ENCODE measurements at regions not wholly inside any gene's neighbourhood (a gene's known extent, or its start where the extent isn't known, plus 50 kb on each side); places are given as distances from the start of the nearest gene placed in this dataset.
A peak's percentile ranks its signal among the peaks of the same experiment; 100 is the strongest.
"Not testable (repeated sequence)": the region's sequence is repeated elsewhere in the genome, so short reads cannot be mapped to it uniquely, and the experiment has no call there.

DNA sequence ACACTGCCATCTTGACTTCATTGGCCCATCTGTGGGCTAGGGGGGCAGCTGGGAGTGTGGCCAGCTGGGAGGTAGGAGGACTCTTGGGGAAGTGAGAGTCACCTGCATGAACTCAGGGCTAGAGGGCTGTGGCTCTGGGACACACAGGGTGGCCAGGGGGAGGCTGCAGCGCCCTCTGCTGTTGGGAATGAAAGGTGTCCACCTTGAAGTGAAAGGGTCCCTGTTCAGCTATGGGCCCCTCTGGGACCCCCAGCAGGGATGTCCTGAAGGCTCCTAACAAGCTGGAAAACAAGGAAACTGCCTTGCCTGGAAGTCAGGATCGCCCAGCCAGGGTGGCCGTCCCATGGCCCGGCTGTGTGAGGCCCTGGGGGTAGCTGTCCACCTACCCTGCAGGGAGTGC lies 507.8 kb downstream of the FOXD4L4 start:
- DNase-seq; intact Hi-C loops (cut with DNase I); H3K27ac ChIP-seq; H3K9me3 ChIP-seq; H3K4me3 ChIP-seq; H3K4me1 ChIP-seq; ATAC-seq; H3K36me3 ChIP-seq; H3K27me3 ChIP-seq: not testable (repeated sequence)
- 100% methylated on average over 1 of the region's 4 CpGs; no CpG with 5 or more reads in 1 of the 2 donors for WGBS, 2 donors
- TF ChIP-seq, protein P1, sequence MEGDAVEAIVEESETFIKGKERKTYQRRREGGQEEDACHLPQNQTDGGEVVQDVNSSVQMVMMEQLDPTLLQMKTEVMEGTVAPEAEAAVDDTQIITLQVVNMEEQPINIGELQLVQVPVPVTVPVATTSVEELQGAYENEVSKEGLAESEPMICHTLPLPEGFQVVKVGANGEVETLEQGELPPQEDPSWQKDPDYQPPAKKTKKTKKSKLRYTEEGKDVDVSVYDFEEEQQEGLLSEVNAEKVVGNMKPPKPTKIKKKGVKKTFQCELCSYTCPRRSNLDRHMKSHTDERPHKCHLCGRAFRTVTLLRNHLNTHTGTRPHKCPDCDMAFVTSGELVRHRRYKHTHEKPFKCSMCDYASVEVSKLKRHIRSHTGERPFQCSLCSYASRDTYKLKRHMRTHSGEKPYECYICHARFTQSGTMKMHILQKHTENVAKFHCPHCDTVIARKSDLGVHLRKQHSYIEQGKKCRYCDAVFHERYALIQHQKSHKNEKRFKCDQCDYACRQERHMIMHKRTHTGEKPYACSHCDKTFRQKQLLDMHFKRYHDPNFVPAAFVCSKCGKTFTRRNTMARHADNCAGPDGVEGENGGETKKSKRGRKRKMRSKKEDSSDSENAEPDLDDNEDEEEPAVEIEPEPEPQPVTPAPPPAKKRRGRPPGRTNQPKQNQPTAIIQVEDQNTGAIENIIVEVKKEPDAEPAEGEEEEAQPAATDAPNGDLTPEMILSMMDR (IDR thresholded peaks at IDR 0.05): peak in 1 of 9 donors; percentile 6

DNA sequence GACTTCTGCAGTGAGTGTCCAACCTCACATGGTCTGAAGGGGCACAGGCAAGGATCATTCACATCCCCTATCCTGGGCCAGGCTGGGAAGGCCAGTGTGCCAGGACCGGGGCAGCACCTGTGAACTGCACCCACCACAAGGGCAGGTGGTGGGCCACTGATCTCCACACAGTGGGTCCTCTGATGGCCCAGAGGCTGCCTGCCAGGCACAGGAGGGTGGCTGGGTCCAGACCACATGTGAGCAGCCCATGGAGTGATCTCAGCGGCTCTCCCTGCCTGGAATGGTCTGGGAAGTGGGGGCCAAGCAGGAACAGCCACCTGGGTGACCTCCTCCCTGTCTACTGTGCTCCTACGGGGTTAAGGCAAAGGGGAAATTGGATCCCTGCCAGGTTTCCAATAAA lies 508.5 kb downstream of the FOXD4L4 start:
- H3K4me1 ChIP-seq; H3K9me3 ChIP-seq; H3K36me3 ChIP-seq; H3K27me3 ChIP-seq; H3K4me3 ChIP-seq; ATAC-seq; intact Hi-C loops (cut with DNase I); DNase-seq; H3K27ac ChIP-seq: not testable (repeated sequence)
- WGBS, 2 donors: 0 to 75% methylated on average over 1 to 2 of the region's 3 CpGs

DNA sequence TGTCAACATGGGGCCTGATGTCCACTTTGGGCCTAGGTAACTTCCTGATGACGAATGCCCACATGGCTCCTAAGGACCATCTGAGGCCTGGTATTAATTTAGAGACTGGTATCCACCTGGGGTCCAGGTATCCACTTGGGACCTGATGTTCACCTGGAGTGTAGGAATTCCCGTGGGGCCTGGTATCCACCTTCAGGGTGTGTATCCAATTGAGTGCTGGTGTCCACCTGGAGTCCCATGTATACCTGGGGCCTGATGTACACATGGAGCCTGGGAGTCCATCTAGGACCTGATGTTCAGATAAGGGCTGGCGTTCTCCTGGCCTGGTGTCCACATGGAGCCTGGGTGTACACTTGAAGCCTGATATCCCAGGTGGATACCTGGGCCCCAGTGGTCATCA lies 520.6 kb downstream of the FOXD4L4 start:
- ATAC-seq; H3K36me3 ChIP-seq; intact Hi-C loops (cut with DNase I); H3K4me1 ChIP-seq; H3K9me3 ChIP-seq; H3K27ac ChIP-seq; H3K27me3 ChIP-seq; DNase-seq; H3K4me3 ChIP-seq: not testable (repeated sequence)
- 98 to 100% methylated on average over 1 to 2 of the region's 3 CpGs for WGBS, 2 donors

DNA sequence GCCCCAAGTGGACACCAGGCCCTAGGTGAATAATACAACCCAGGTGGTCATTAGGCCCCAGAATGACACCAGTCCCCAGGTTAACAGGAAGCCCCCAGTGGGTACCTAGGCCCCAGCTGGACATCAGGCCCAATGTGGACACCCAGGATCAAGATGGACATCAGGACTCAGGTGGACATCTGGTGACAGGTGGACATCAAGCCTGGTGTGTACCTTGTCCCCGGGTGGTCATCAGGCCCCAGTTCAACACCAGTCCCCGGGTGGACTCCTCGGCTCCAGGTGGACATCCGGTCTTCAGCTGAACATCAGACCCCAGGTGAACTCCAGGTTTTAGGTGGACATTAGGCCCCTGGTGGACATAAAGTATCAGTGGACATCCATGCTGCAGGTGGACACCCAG lies 524.6 kb downstream of the FOXD4L4 start:
- WGBS, 2 donors: 98 to 100% methylated on average over 2 to 4 of the region's 4 CpGs
- intact Hi-C loops (cut with DNase I): not testable (repeated sequence)

DNA sequence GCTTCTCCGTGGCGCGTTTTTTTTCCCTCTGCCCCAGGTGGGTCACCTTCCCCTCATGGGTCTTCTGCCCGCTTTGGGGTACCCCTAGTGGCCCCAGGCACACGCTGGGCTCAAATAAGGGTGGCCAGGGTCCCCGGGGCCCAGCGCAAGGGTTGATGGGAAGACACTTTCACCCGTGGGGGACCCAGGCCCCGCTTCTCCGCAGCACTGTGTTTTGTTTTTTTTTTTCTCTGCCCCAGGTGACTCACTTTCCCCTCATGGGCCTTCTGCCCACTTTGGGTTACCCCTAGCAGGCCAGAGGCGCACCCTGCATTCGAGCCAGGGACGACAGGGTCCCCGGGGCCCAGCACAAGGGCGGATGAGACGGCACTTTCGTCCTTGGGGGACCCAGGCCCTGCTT lies 526.7 kb downstream of the FOXD4L4 start:
- H3K9me3 ChIP-seq; DNase-seq; H3K4me1 ChIP-seq; ATAC-seq; intact Hi-C loops (cut with DNase I); H3K36me3 ChIP-seq; H3K4me3 ChIP-seq; H3K27me3 ChIP-seq; H3K27ac ChIP-seq: not testable (repeated sequence)
- WGBS, 2 donors: 94 to 98% methylated on average over 17 of the region's 17 CpGs

More for the DNA sequence above, 524.6 kb downstream of the FOXD4L4 start:
- H3K27ac ChIP-seq, H3K9me3 ChIP-seq, H3K36me3 ChIP-seq, H3K4me1 ChIP-seq, ATAC-seq, H3K4me3 ChIP-seq, DNase-seq, H3K27me3 ChIP-seq: not testable (repeated sequence)

DNA sequence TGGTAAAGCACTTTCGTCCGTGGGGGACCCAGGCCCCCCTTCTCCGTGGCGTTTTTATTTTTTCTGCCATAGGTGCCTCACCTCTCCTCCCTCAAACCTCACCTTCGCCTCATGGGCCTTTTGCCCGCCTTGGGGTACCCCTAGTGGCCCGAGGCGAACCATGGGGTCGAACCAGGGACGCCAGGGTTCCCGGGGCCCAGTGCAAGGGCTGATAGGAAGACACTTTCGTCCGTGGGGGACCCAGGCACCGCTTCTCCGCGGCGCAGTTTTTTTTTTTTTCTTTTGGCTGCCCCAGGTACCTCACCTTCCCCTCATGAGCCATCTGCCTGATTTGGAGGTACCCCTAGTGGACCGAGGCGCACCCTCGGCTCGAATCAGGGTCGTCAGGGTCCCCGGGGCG lies 527.8 kb downstream of the FOXD4L4 start:
- H3K36me3 ChIP-seq; DNase-seq; H3K9me3 ChIP-seq; H3K27me3 ChIP-seq; H3K4me3 ChIP-seq; ATAC-seq; intact Hi-C loops (cut with DNase I); H3K4me1 ChIP-seq; H3K27ac ChIP-seq: not testable (repeated sequence)
- 80 to 81% methylated on average over 15 to 17 of the region's 24 CpGs for WGBS, 2 donors

DNA sequence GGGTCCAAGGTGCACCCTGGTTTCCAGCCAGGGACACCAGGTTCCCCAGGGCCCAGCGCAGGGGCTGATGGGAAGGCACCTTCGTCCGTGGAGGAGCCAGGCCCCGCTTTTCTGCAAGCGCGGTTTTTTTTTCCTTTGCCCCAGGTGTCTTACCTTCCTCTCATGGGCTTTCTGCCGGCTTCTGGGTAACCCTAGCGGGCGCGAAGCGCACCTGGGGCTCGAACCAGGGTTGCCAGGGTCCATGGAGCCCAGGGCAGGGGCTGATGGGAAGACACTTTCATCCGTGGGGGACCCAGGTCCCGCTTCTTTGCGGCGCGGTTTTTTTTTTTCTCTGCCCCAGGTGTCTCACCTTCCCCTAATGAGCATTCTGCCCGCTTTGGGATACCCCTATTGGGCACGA lies 529.3 kb downstream of the FOXD4L4 start:
- ATAC-seq; H3K9me3 ChIP-seq; DNase-seq; H3K27me3 ChIP-seq; H3K27ac ChIP-seq; H3K36me3 ChIP-seq; H3K4me1 ChIP-seq; intact Hi-C loops (cut with DNase I): not testable (repeated sequence)
- H3K4me3 ChIP-seq: peak overlapping the region in 3 of 10 donors; percentile 11 to 22 (median 15)
- 14 to 19% methylated on average over 13 to 15 of the region's 19 CpGs for WGBS, 2 donors

DNA sequence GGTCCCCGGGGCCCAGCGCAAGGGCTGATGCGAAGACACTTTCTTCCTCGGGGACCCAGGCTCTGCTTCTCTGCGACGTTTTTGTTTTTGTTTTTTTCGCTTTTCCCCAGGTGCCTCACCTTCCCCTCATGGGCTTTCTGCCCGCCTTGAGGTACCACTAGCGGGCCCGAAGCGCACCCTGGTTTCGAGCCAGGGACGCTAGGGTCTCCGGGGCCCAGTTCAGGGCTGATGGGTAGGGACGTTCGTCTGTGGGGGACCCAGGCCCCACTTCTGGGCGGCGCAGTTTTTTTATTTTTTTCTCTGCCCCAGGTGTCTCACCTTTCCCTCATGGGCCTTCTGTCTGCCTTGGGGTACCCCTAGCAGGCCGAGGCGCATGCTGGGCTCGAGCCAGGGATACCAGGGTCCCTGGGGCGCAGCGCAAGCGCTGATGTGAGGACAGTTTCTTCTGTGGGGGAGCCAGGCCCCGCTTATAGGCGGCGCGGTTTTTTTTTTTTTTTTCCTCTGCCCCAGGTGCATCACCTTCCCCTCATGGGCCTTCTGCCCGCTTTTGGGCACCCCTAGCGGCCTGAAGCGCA lies 530.0 kb downstream of the FOXD4L4 start:
- DNase-seq; intact Hi-C loops (cut with DNase I); H3K4me3 ChIP-seq; H3K27me3 ChIP-seq; H3K9me3 ChIP-seq; H3K4me1 ChIP-seq; H3K27ac ChIP-seq; H3K36me3 ChIP-seq; ATAC-seq: not testable (repeated sequence)
- 37 to 42% methylated on average over 10 to 13 of the region's 31 CpGs for WGBS, 2 donors

DNA sequence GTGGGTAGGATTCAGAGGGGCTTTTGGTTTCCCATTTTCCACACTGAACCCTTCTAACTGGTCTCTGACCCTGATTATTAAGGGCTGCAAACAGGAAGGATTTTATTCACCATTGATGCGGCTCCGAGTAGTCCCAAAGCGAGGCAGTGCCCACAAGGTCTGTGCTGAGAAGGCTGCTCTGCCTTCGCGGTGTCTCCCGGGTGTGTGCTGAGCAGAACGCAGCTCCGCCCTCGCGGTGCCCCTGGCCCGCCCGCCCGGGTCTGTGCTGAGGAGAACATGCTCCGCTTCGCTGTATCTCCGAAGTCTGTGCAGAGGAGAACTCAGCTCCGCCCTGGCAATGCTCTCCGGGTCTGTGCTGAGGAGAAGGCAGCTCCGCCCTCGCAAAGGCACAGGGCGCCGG lies 530.7 kb downstream of the FOXD4L4 start:
- DNase-seq; H3K36me3 ChIP-seq; H3K4me1 ChIP-seq; ATAC-seq; H3K27me3 ChIP-seq; intact Hi-C loops (cut with DNase I); H3K27ac ChIP-seq; H3K9me3 ChIP-seq: not testable (repeated sequence)
- 13 to 47% methylated on average over 10 to 12 of the region's 22 CpGs for WGBS, 2 donors
- peak overlapping the region in 4 of 10 donors; percentile 17 to 33 (median 28) for H3K4me3 ChIP-seq

DNA sequence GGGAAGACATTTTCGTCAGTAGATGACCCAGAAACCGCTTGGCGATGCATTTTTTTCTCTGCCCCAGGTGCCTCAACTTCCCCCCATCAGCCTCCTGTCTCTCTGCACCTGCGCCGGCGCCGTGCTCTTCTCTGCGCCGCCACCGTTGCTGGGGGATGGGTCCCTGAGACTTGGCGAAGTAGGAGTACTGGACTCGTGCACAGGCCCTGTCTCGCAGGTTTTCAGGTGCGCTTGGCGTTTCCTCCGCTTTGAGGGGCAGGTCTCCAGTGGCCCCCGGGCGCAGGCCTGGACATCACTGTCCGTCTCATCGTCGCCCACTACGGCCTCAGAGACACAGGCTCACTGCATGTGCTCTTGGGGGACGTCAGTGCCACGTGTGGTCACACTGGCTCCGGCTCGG lies 532.1 kb downstream of the FOXD4L4 start:
- H3K36me3 ChIP-seq; H3K4me1 ChIP-seq; DNase-seq; H3K27me3 ChIP-seq; ATAC-seq; intact Hi-C loops (cut with DNase I); H3K9me3 ChIP-seq; H3K27ac ChIP-seq: not testable (repeated sequence)
- WGBS, 2 donors: 41 to 51% methylated on average over 7 to 15 of the region's 26 CpGs
- H3K4me3 ChIP-seq: peak overlapping the region in 5 of 10 donors; percentile 17 to 43 (median 26)

DNA sequence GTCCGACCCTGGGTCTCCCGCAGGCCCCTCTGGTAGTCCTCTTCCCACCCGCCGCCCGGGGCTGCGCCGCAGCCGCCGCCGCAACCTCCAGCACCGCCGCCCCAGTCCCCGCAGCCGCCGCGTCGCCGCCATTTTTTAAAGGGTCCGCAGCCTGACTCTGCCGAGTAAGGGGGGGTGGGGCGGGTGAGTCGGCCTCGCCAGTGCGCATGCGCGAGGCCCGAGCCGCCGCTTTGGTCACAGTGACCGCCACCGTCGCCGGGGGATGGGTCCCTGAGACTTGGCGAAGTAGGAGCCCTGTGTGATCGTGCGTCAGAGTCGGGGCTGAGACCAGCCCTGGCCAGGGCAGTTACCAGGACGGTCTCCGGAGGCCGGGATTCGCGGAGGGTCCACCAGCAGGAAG lies 532.8 kb downstream of the FOXD4L4 start:
- peak overlapping the region; percentile 4 to 68 (median 60) for H3K4me3 ChIP-seq
- H3K36me3 ChIP-seq; H3K4me1 ChIP-seq; H3K9me3 ChIP-seq; H3K27me3 ChIP-seq; intact Hi-C loops (cut with DNase I): not testable (repeated sequence)
- WGBS, 2 donors: 0 to 5% methylated on average over 34 to 35 of the region's 42 CpGs
- DNase-seq: peak; percentile 67 to 86
- peak; percentile 71 to 89 (median 82) for ATAC-seq
- peak overlapping the region in 9 of 10 donors; percentile 58 to 87 (median 81) for H3K27ac ChIP-seq
